Adrenal gland (tissue), 9 donors: ENCODE measurements at regions not wholly inside any gene's neighbourhood (a gene's known extent, or its start where the extent isn't known, plus 50 kb on each side); places are given as distances from the start of the nearest gene placed in this dataset.

Experiments
- DNase-seq, 7 donors: peaks; one replicate each; pipeline ENCODE4 v3.0.0-alpha.2; 2019 to 2020
- H3K27ac ChIP-seq, 5 donors: fragments of 200-600 bp; sonication (generic) in 4 of 5; 1 replicate in 3 of 5; 2 replicates in 2 of 5; pipeline versions ENCODE4 v1.5.1 to v1.8.0; 2016 to 2020; ENCODE audit warnings: mild to moderate bottlenecking in 1 of 5
- H3K27me3 ChIP-seq: fragments of 200-600 bp; 2 replicates; pipeline ENCODE4 v1.8.0; 2021
- H3K36me3 ChIP-seq, 2 donors: fragments of 200-600 bp; replicated peaks in 1 of 2; 1 replicate in 1 of 2; 2 replicates in 1 of 2; pipeline versions ENCODE4 v1.5.1 to v1.8.0; 2018 to 2022
- H3K4me1 ChIP-seq, 2 donors: fragments of 200-600 bp; replicated peaks in 1 of 2; 1 replicate in 1 of 2; 2 replicates in 1 of 2; pipeline versions ENCODE4 v1.5.1 to v1.8.0; 2018 to 2021
- H3K4me3 ChIP-seq, 4 donors: fragments of 200-600 bp; sonication (generic) in 3 of 4; one replicate each; pipeline ENCODE4 v1.5.1; 2016 to 2018
- H3K9me3 ChIP-seq, 3 donors: fragments of 200-600 bp; sonication (generic) in 1 of 3; replicated peaks in 1 of 3; 1 replicate in 2 of 3; 2 replicates in 1 of 3; pipeline versions ENCODE4 v1.5.1 to v1.8.0; 2016 to 2021
- CTCF ChIP-seq, 6 experiments: fragments of 450-650 bp in 4 of 6; fragments of 200-600 bp in 2 of 6; sonication (generic) in 1 of 6; IDR thresholded peaks; 1 replicate in 5 of 6; 2 replicates in 1 of 6; pipeline versions ENCODE4 v1.5.1 to v1.8.0; 2016 to 2021; ENCODE audit warnings: antibody characterized with exemption in 6 of 6, mild to moderate bottlenecking in 2 of 6, moderate library complexity in 1 of 6
- POLR2A ChIP-seq, 2 donors: fragments of 450-650 bp; IDR thresholded peaks; one replicate each; pipeline ENCODE4 v1.6.1; 2017; ENCODE audit warnings: antibody characterized with exemption in 2 of 2, mild to moderate bottlenecking in 2 of 2, moderate library complexity in 1 of 2
- WGBS, 4 donors: extraction: QIAGEN DNeasy Blood & Tissue Kit in 2 of 4; methylation state at CpG; one replicate each; pipeline versions ENCODE4 v1.1.5 to v1.1.7; 2013 to 2017; 5-methylcytosine and 5-hydroxymethylcytosine counted together
- intact Hi-C, 2 donors: fragments of 100-400 bp; cut with DNase I; formaldehyde crosslinking; loops; one replicate each; pipeline versions ENCODE4 v1.14.1 to v1.15.0; 2022 to 2023
- donor health status: healthy with polysubstance abuse.
- donor health status: Bipolar disorder and iron deficiency.
- donor health status: DM: yes; HTN: yes; CAD: no.
- donor health status: DM: no; HTN: no; CAD: no.
- donor health status: DM: no; HTN: no; CAD: no.

GRCh38 chr7:98760201-98760651, 109.6 kb downstream of the TMEM130 start:
- Histone ChIP-seq H3K4me3 (no peak overlapping the region), H3K4me1 (no peaks in the 10 kb centered on the region), H3K36me3 (no peaks in the 10 kb centered on the region), H3K9me3 (no peaks in the 10 kb centered on the region), H3K27ac (no peak overlapping the region), H3K27me3 (no peaks in the 10 kb centered on the region)
- intact Hi-C loops: no loop called here
- WGBS, 4 donors: 60 to 70% (median 61%) methylated on average over 8 of the region's 8 CpGs
- no peak for DNase-seq
- no peak for TF ChIP-seq POLR2A (IDR thresholded peaks at IDR 0.05)
- no peak for TF ChIP-seq CTCF (IDR thresholded peaks at IDR 0.05)

GRCh38 chr7:98761225-98761624, 108.6 kb downstream of the TMEM130 start:
- Histone ChIP-seq H3K9me3 (no peaks in the 10 kb centered on the region), H3K27me3 (no peaks in the 10 kb centered on the region), H3K4me3 (no peak overlapping the region), H3K4me1 (no peaks in the 10 kb centered on the region), H3K36me3 (no peaks in the 10 kb centered on the region), H3K27ac (no peak overlapping the region)
- intact Hi-C loops: no loop called here
- TF ChIP-seq POLR2A (IDR thresholded peaks at IDR 0.05) (no peak), CTCF (IDR thresholded peaks at IDR 0.05) (no peak)
- peak in 1 of 7 donors; percentile 34 for DNase-seq
- 65 to 100% (median 83%) methylated on average over 1 of the region's 1 CpG; no CpG with 5 or more reads in 1 of the 4 donors for WGBS, 4 donors

GRCh38 chr7:98762620-98763019, 107.2 kb downstream of the TMEM130 start:
- no peak overlapping the region for H3K4me3 ChIP-seq
- H3K27me3 ChIP-seq: no peaks in the 10 kb centered on the region
- no peaks in the 10 kb centered on the region for H3K4me1 ChIP-seq
- H3K27ac ChIP-seq: no peak overlapping the region
- no peak for TF ChIP-seq POLR2A (IDR thresholded peaks at IDR 0.05)
- TF ChIP-seq CTCF (IDR thresholded peaks at IDR 0.05): no peak
- no peaks in the 10 kb centered on the region for H3K36me3 ChIP-seq
- no peak for DNase-seq
- intact Hi-C loops: no loop called here
- 55 to 90% (median 66%) methylated on average over 3 to 4 of the region's 4 CpGs for WGBS, 4 donors
- no peaks in the 10 kb centered on the region for H3K9me3 ChIP-seq

- 63 to 65% (median 64%) methylated on average over 8 of the region's 8 CpGs for WGBS, 4 donors
- DNase-seq: no peak
- Histone ChIP-seq H3K27ac (no peak overlapping the region), H3K9me3 (no peaks in the 10 kb centered on the region), H3K4me3 (no peak overlapping the region), H3K36me3 (no peaks in the 10 kb centered on the region), H3K27me3 (no peaks in the 10 kb centered on the region), H3K4me1 (no peaks in the 10 kb centered on the region)
- no peak for TF ChIP-seq CTCF (IDR thresholded peaks at IDR 0.05)
- no peak for TF ChIP-seq POLR2A (IDR thresholded peaks at IDR 0.05)
- intact Hi-C loops: no loop called here
Observed at GRCh38 chr7:98763441-98763840, 106.4 kb downstream of the TMEM130 start.
